Aorta (tissue), 5 donors: ENCODE measurements at regions not wholly inside any gene's neighbourhood (a gene's known extent, or its start where the extent isn't known, plus 50 kb on each side); places are given as distances from the start of the nearest gene placed in this dataset.
"Not testable (repeated sequence)": the region's sequence is repeated elsewhere in the genome, so short reads cannot be mapped to it uniquely, and the experiment has no call there.

ENCODE experiments used
- ATAC-seq: fragments of 200-7000 bp; cut with Tn5 transposase; one replicate; pipeline ENCODE4 v1.9.1; 2022; ENCODE audit warnings: moderate library complexity; ENCODE audit not compliant: low FRiP score
- DNase-seq, 2 donors: peaks; one replicate each; pipeline ENCODE4 v3.0.0-alpha.2; 2020
- H3K27ac ChIP-seq, 2 donors: one replicate each; pipeline ENCODE4 v1.5.1; 2013; ENCODE audit warnings: low read length in 2 of 2, mild to moderate bottlenecking in 2 of 2, moderate library complexity in 2 of 2, control low read depth in 1 of 2, inconsistent platforms in 1 of 2, low read depth in 1 of 2
- H3K27me3 ChIP-seq, 2 donors: one replicate each; pipeline ENCODE4 v1.6.1; 2013; ENCODE audit warnings: control low read depth in 1 of 2, low read length in 1 of 2, mild to moderate bottlenecking in 1 of 2, moderate library complexity in 1 of 2; ENCODE audit not compliant: insufficient read depth in 2 of 2, control insufficient read depth in 1 of 2
- H3K36me3 ChIP-seq, 2 donors: one replicate each; pipeline ENCODE4 v1.6.1; 2013; ENCODE audit warnings: control low read depth in 1 of 2, low read length in 1 of 2, mild to moderate bottlenecking in 1 of 2; ENCODE audit not compliant: insufficient read depth in 2 of 2, control insufficient read depth in 1 of 2
- H3K4me1 ChIP-seq, 2 donors: one replicate each; pipeline ENCODE4 v1.6.1; 2013; ENCODE audit warnings: low read length in 2 of 2, control low read depth in 1 of 2, mild to moderate bottlenecking in 1 of 2, moderate library complexity in 1 of 2; ENCODE audit not compliant: insufficient read depth in 2 of 2, control insufficient read depth in 1 of 2
- H3K4me3 ChIP-seq, 2 donors: one replicate each; pipeline ENCODE4 v1.5.1; 2013; ENCODE audit warnings: low read length in 2 of 2, control low read depth in 1 of 2, mild to moderate bottlenecking in 1 of 2
- H3K9me3 ChIP-seq: one replicate; pipeline ENCODE4 v1.6.1; 2013; ENCODE audit warnings: mild to moderate bottlenecking, low read length; ENCODE audit not compliant: control insufficient read depth
- WGBS, 2 donors: extraction: QIAGEN DNeasy Blood & Tissue Kit; methylation state at CpG; one replicate each; pipeline ENCODE4 v1.1.7; 2013; 5-methylcytosine and 5-hydroxymethylcytosine counted together
- intact Hi-C, 2 donors: fragments of 100-400 bp; cut with DNase I; formaldehyde crosslinking; loops; one replicate each; pipeline versions ENCODE4 v1.14.2 to v1.15.0; 2022
- donor health status: healthy with polysubstance abuse.
- donor health status: Bipolar disorder and iron deficiency.
- donor health status: DM: no; HTN: no; CAD: no.
- donor health status: DM: no; HTN: no; CAD: no.
- donor health status: DM: yes; HTN: yes; CAD: no.

GRCh38 chr2:52629531-52629930 lies 1138.1 kb upstream of the CHAC2 start:
- ATAC-seq (no peak), DNase-seq (no peak)
- intact Hi-C loops = no loop called here
- Histone ChIP-seq H3K27me3 (no peaks in the 10 kb centered on the region), H3K36me3 (no peaks in the 10 kb centered on the region), H3K4me3 (no peak overlapping the region), H3K4me1 (no peaks in the 10 kb centered on the region), H3K9me3 (no peaks in the 10 kb centered on the region), H3K27ac (no peak overlapping the region)
- WGBS, 2 donors = 98% methylated on average over 36 of the region's 36 CpGs

- 76 to 80% methylated on average over 2 of the region's 2 CpGs for WGBS, 2 donors
- ATAC-seq = no peak
Measured at GRCh38 chr2:52622266-52622665, 1145.3 kb upstream of the CHAC2 start.

DNA sequence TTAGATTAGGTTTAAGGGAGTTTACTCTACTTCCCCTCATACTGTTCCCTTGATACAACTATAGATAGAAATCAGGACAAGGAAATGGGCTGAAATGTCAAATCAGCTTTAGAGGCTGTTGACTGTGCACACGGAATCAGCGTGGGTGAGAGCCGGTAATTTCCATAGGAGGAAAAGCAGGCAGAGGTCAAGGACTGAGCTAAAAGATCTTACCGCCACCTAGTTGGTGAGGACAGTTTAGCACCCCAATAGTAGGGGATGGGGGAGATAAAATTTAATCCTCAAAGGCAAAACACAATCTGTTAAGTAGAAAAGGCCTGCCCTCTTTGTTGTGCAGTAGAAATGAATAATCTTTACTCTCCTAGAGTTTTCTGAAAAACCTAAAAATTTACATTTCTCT lies 1154.5 kb upstream of the CHAC2 start:
- no peak overlapping the region for H3K27ac ChIP-seq
- H3K9me3 ChIP-seq = peaks cover 2% of the 10 kb centered on the region
- WGBS, 2 donors = 89% methylated on average over 4 of the region's 4 CpGs
- no peaks in the 10 kb centered on the region for H3K36me3 ChIP-seq
- intact Hi-C loops = no loop called here
- DNase-seq = no peak
- no peak for ATAC-seq
- no peaks in the 10 kb centered on the region for H3K27me3 ChIP-seq
- H3K4me1 ChIP-seq = no peaks in the 10 kb centered on the region
- H3K4me3 ChIP-seq = no peak overlapping the region

More at GRCh38 chr2:52622266-52622665, 1145.3 kb upstream of the CHAC2 start:
- H3K4me1 ChIP-seq = no peaks in the 10 kb centered on the region
- no peaks in the 10 kb centered on the region for H3K9me3 ChIP-seq
- no peaks in the 10 kb centered on the region for H3K27me3 ChIP-seq
- H3K36me3 ChIP-seq = no peaks in the 10 kb centered on the region
- intact Hi-C loops = no loop called here
- no peak overlapping the region for H3K27ac ChIP-seq
- no peak overlapping the region for H3K4me3 ChIP-seq
- DNase-seq = no peak

DNA sequence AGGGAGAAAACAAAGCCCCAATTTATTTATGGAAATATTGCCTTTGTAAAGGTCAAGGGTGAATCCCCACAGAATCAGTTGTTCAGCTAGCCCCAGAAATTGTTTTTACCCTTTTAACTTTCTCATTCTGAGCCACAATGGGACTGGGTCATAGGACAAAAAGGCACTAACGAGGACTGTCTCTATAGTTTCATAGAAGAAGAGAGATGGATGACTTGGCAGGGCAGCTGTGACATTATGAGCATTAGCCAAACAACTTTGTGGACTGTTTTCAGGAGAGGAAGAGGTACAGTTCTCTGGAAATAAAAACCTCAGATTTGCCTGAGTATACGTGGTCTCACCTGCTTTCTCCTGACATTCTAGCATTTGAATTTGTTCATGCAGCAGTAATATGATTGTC lies 1155.8 kb upstream of the CHAC2 start:
- Histone ChIP-seq H3K36me3 (no peaks in the 10 kb centered on the region), H3K27ac (no peak overlapping the region), H3K9me3 (peaks cover 2% of the 10 kb centered on the region), H3K27me3 (no peaks in the 10 kb centered on the region), H3K4me1 (no peaks in the 10 kb centered on the region), H3K4me3 (no peak overlapping the region)
- intact Hi-C loops = no loop called here
- ATAC-seq (no peak), DNase-seq (no peak)
- 55 to 69% methylated on average over 2 of the region's 2 CpGs for WGBS, 2 donors

- no peaks in the 10 kb centered on the region for H3K36me3 ChIP-seq
- H3K4me1 ChIP-seq = no peaks in the 10 kb centered on the region
- DNase-seq (no peak), ATAC-seq (no peak)
- H3K27me3 ChIP-seq = no peaks in the 10 kb centered on the region
- WGBS, 2 donors = 93 to 97% methylated on average over 2 of the region's 2 CpGs
- H3K4me3 ChIP-seq = no peak overlapping the region
- intact Hi-C loops = no loop called here
- no peak overlapping the region for H3K27ac ChIP-seq
- no peaks in the 10 kb centered on the region for H3K9me3 ChIP-seq
Measured at GRCh38 chr2:52608030-52608429, 1159.6 kb upstream of the CHAC2 start.

DNA sequence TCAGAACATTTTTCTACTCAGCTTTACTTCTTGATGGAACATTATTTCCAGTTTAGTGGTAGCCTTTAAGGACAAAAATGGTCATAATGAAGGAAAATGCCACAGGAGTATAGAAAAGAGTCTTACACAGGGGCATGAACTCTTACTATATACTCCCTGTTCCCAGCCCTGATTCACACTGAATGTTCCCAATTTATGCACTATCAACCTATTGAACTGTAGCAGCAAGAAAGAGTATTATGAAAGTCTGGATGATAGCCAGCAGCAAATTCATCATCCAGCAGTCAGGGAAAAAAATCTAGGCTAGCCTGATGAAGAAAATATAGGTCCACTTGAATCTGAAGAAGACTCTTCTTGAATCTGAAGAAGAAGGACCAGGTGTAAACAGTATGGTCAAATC lies 1170.3 kb upstream of the CHAC2 start:
- H3K27me3 ChIP-seq = no peaks in the 10 kb centered on the region
- DNase-seq (no peak), ATAC-seq (no peak)
- no peaks in the 10 kb centered on the region for H3K9me3 ChIP-seq
- no peak overlapping the region for H3K4me3 ChIP-seq
- intact Hi-C loops = no loop called here
- no peak overlapping the region for H3K27ac ChIP-seq
- no peaks in the 10 kb centered on the region for H3K36me3 ChIP-seq
- no peaks in the 10 kb centered on the region for H3K4me1 ChIP-seq

- ATAC-seq (no peak), DNase-seq (no peak)
- Histone ChIP-seq H3K27me3 (no peaks in the 10 kb centered on the region), H3K36me3 (no peaks in the 10 kb centered on the region), H3K4me3 (no peak overlapping the region), H3K9me3 (no peaks in the 10 kb centered on the region), H3K4me1 (no peaks in the 10 kb centered on the region), H3K27ac (no peak overlapping the region)
- intact Hi-C loops = no loop called here
- 18 to 23% methylated on average over 2 of the region's 2 CpGs for WGBS, 2 donors
Measured at GRCh38 chr2:52594026-52594425, 1173.6 kb upstream of the CHAC2 start.

GRCh38 chr2:52584071-52584470 lies 1183.5 kb upstream of the CHAC2 start:
- H3K4me1 ChIP-seq, H3K9me3 ChIP-seq, ATAC-seq, intact Hi-C loops, DNase-seq, H3K36me3 ChIP-seq, H3K4me3 ChIP-seq, H3K27me3 ChIP-seq, H3K27ac ChIP-seq: not testable (repeated sequence)
- 80 to 94% methylated on average over 5 of the region's 5 CpGs for WGBS, 2 donors

DNA sequence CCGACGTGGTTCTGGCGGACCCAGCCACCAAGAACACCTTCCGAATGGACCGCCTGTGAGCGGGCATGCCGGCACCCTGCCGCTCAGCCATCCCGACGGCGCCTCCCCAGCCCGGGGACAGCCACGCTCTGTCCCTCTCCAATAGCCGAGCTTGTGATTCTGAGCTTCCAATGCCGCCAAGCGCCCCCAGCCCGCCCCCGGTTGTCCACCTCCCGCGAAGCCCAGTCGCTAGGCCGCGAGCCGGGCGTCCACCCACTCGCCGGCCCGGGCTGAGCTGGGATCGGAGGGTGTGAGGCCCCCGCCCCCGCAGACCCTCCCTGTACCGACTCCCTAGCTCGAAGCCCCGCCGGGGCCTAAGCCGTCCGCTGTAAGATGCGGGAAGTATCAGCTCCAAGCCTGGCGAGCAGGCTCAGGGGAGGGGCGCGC lies 1195.1 kb upstream of the CHAC2 start:
- ATAC-seq (peak; percentile 52), DNase-seq (no peak)
- 95 to 97% methylated on average over 35 to 41 of the region's 41 CpGs for WGBS, 2 donors
- H3K4me1 ChIP-seq = no peaks in the 10 kb centered on the region
- intact Hi-C loops = no loop called here
- peaks cover 2% of the 10 kb centered on the region for H3K9me3 ChIP-seq
- no peak overlapping the region for H3K4me3 ChIP-seq
- H3K27me3 ChIP-seq = no peaks in the 10 kb centered on the region
- no peak overlapping the region for H3K27ac ChIP-seq
- no peaks in the 10 kb centered on the region for H3K36me3 ChIP-seq
